ENCODE measurements at regions not wholly inside any gene's neighbourhood (a gene's known extent, or its start where the extent isn't known, plus 50 kb on each side); places are given as distances from the start of the nearest gene placed in this dataset.
"Not testable (repeated sequence)": the region's sequence is repeated elsewhere in the genome, so short reads cannot be mapped to it uniquely, and the experiment has no call there.

- Histone ChIP-seq H3K9me3 (ENCODE audit: low read depth, low read length, poor library complexity, severe bottlenecking) (no peaks in the 10 kb centered on the region), H3K4me3 (ENCODE audit: low read depth, low read length, poor library complexity, severe bottlenecking) (no peak overlapping the region), H3K27ac (ENCODE audit: low read depth, low read length, poor library complexity, severe bottlenecking) (no peak overlapping the region), H3K4me1 (ENCODE audit: insufficient read depth, low read length, poor library complexity, severe bottlenecking) (no peaks in the 10 kb centered on the region), H3K36me3 (ENCODE audit: insufficient read depth, low read length, poor library complexity, severe bottlenecking) (no peaks in the 10 kb centered on the region), H3K27me3 (replicated peaks; ENCODE audit: insufficient read depth, low read depth, low read length, poor library complexity) (no peaks in the 10 kb centered on the region)
- ChIA-PET CTCF (no interaction called here), POLR2A (ENCODE audit: low non-redundant PET) (no interaction called here)
- BruUV-seq (replicated peaks): no TSS peak
- no peak for TF ChIP-seq EZH2 (IDR thresholded peaks at IDR 0.05; ENCODE audit: borderline replicate concordance, low read depth, low read length, poor library complexity, severe bottlenecking)
- TF ChIP-seq CTCF (conservative IDR thresholded peaks at IDR 0.05; ENCODE audit: low read depth, low read length): no peak
- DNase-seq (ENCODE audit: low spot score): no peak
- intact Hi-C loops (cut with micrococcal nuclease; ENCODE audit: unreplicated experiment): no loop called here
These were observed 276.8 kb downstream of the ADGRD1 start for GRCh38 chr12:131230340-131231031.

- TF ChIP-seq EZH2 (IDR thresholded peaks at IDR 0.05; ENCODE audit: borderline replicate concordance, low read depth, low read length, poor library complexity, severe bottlenecking) (no peak), CTCF (conservative IDR thresholded peaks at IDR 0.05; ENCODE audit: low read depth, low read length) (no peak)
- H3K27me3 ChIP-seq (replicated peaks; ENCODE audit: insufficient read depth, low read depth, low read length, poor library complexity): no peaks in the 10 kb centered on the region
- no peak overlapping the region for H3K27ac ChIP-seq (ENCODE audit: low read depth, low read length, poor library complexity, severe bottlenecking)
- BruUV-seq (replicated peaks): no TSS peak
- no peak for DNase-seq (ENCODE audit: low spot score)
- no peaks in the 10 kb centered on the region for H3K36me3 ChIP-seq (ENCODE audit: insufficient read depth, low read length, poor library complexity, severe bottlenecking)
- no peaks in the 10 kb centered on the region for H3K9me3 ChIP-seq (ENCODE audit: low read depth, low read length, poor library complexity, severe bottlenecking)
- intact Hi-C loops (cut with micrococcal nuclease; ENCODE audit: unreplicated experiment): no loop called here
- H3K4me1 ChIP-seq (ENCODE audit: insufficient read depth, low read length, poor library complexity, severe bottlenecking): no peaks in the 10 kb centered on the region
- ChIA-PET CTCF (no interaction called here), POLR2A (ENCODE audit: low non-redundant PET) (no interaction called here)
- no peak overlapping the region for H3K4me3 ChIP-seq (ENCODE audit: low read depth, low read length, poor library complexity, severe bottlenecking)
These were observed 277.6 kb downstream of the ADGRD1 start for GRCh38 chr12:131231032-131231980.

GRCh38 chr12:131232036-131232435 lies 278.3 kb downstream of the ADGRD1 start:
- CTCF ChIA-PET: no interaction called here
- Histone ChIP-seq H3K27me3 (replicated peaks; ENCODE audit: insufficient read depth, low read depth, low read length, poor library complexity) (no peaks in the 10 kb centered on the region), H3K27ac (ENCODE audit: low read depth, low read length, poor library complexity, severe bottlenecking) (no peak overlapping the region), H3K36me3 (ENCODE audit: insufficient read depth, low read length, poor library complexity, severe bottlenecking) (no peaks in the 10 kb centered on the region), H3K4me1 (ENCODE audit: insufficient read depth, low read length, poor library complexity, severe bottlenecking) (no peaks in the 10 kb centered on the region), H3K4me3 (ENCODE audit: low read depth, low read length, poor library complexity, severe bottlenecking) (no peak overlapping the region), H3K9me3 (ENCODE audit: low read depth, low read length, poor library complexity, severe bottlenecking) (no peaks in the 10 kb centered on the region)
- no peak for DNase-seq (ENCODE audit: low spot score)
- intact Hi-C loops (cut with micrococcal nuclease; ENCODE audit: unreplicated experiment): no loop called here
- POLR2A ChIA-PET (ENCODE audit: low non-redundant PET): no interaction called here
- no TSS peak for BruUV-seq (replicated peaks)
- no peak for TF ChIP-seq EZH2 (IDR thresholded peaks at IDR 0.05; ENCODE audit: borderline replicate concordance, low read depth, low read length, poor library complexity, severe bottlenecking)
- TF ChIP-seq CTCF (conservative IDR thresholded peaks at IDR 0.05; ENCODE audit: low read depth, low read length): no peak

GRCh38 chr12:131232872-131233271 lies 279.2 kb downstream of the ADGRD1 start:
- H3K4me1 ChIP-seq (ENCODE audit: insufficient read depth, low read length, poor library complexity, severe bottlenecking); H3K27ac ChIP-seq (ENCODE audit: low read depth, low read length, poor library complexity, severe bottlenecking); H3K4me3 ChIP-seq (ENCODE audit: low read depth, low read length, poor library complexity, severe bottlenecking); CTCF ChIA-PET; intact Hi-C loops (cut with micrococcal nuclease; ENCODE audit: unreplicated experiment); H3K9me3 ChIP-seq (ENCODE audit: low read depth, low read length, poor library complexity, severe bottlenecking); H3K36me3 ChIP-seq (ENCODE audit: insufficient read depth, low read length, poor library complexity, severe bottlenecking); H3K27me3 ChIP-seq (replicated peaks; ENCODE audit: insufficient read depth, low read depth, low read length, poor library complexity); POLR2A ChIA-PET (ENCODE audit: low non-redundant PET); BruUV-seq (replicated peaks); DNase-seq (ENCODE audit: low spot score): not testable (repeated sequence)
